HL-60/S4 treated with phorbol 12-myristate 13-acetate at 8.2 ng/mL for 4 days and 3 days (cell line): ENCODE measurements at regions not wholly inside any gene's neighbourhood (a gene's known extent, or its start where the extent isn't known, plus 50 kb on each side); places are given as distances from the start of the nearest gene placed in this dataset.

Experiments
- in situ Hi-C: fragments of 300-500 bp; cut with MboI; formaldehyde crosslinking; loops from 2 replicates; pipeline ENCODE4 v1.15.0; 2022; ENCODE audit warnings: low sequenced_read_pairs

GRCh38 chr11:131186629-131187101, 183.8 kb upstream of the NTM start:
- in situ Hi-C loops, result no loop called here

DNA sequence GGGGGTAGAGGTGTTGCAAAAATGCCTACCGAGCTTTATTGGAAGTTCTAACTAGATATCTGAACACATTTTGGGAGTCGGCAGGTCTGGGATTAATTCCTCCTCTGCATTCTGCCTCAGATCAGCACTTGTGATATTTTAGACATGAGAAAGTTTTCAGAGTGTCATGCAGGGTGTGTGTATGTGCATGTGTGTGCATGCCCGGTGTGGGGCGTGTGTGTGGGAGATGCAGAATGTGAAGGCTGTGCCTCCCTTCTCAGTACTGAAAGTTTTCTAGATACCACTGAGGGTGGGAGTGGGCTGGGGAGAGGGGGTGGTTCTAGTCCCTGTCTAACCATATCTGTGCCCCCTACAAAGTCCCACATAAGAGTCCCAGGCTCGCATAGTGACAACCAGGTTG, 180.0 kb upstream of the NTM start:
- in situ Hi-C loops, result no loop called here

DNA sequence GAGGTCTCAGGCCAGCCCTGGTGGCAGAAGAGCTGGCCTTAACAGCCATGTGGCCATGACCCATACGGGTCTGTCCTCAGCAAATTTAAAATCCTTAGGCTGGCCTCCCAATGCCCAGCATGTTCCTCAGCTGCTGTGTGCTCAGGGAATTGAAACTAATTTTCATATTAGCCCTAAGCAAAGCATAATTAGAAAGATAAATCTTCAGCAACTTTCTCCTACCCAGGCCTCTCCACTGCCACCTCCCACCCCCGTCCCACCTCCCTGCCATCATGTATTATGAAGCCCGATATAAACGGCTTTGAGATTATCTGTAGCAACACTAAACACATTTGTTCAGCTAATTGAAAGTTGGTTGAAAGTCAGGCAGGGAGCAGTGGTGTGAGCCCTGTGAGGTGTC, 178.8 kb upstream of the NTM start:
- in situ Hi-C loops, result no loop called here

GRCh38 chr11:131192628-131193027, 177.8 kb upstream of the NTM start:
- in situ Hi-C loops, result no loop called here

- in situ Hi-C loops, result no loop called here
Observed at GRCh38 chr11:131193031-131193501, 177.3 kb upstream of the NTM start.

DNA sequence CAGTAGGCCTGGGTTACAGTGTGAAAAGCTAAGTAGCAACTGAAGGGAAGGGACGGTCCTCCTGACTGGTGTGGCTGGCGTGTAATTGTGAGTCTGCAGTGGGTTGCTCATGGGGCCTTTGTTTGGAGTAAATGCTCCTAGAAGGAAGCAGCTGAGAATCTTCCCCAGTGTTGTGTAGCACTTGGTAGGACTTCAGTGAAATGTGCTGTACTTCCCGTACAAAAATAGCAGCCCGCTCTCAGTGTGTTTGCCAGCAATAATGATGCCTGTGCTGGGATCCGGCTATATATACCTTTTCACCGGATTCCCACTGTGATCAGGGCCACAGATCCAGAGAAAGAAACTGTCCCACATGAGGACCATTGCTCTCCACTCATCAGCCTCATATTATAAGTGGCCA, 175.7 kb upstream of the NTM start:
- in situ Hi-C loops, result no loop called here

GRCh38 chr11:131195661-131196517, 174.5 kb upstream of the NTM start:
- in situ Hi-C loops, result no loop called here

DNA sequence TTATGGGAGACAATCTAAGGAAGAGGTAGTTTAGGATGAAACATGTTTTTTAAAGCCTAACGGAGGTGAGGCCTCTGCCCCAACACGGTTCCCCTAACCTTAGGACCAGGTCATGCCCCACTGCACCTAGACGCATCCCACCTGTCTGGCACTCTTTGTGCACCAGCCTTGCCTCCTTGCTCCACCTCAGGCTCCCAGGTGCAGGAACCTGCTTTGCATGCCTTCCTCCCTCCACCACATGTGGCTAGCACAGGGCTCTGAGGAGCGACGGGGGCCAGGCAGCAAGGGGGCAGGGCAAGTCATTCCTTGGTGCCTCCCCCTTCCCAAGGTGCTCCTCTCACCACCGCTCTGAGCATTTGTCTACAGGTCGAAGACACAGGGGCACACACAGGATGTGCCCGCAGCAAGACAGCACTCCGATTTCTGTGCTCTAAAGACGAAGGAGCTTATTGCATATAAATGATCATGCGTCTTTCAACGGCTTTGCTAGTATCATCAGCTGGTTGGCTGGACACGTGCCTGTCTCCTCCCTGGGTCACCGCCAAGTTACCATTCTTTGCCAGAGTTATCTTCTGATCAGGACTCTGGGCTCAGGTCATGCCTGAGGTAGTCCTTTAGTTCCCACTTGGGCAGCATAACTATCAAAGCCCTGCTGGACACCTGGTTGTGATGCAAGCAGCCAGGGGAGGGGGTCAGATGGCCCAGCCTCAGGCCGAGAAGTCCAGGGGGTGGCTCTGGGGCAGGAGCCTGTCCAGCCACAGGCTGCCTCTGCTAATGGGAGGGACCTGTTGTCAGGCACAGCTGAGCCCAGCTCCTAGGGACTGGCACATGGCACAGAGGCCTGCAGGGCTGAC, 172.0 kb upstream of the NTM start:
- in situ Hi-C loops, result no loop called here

DNA sequence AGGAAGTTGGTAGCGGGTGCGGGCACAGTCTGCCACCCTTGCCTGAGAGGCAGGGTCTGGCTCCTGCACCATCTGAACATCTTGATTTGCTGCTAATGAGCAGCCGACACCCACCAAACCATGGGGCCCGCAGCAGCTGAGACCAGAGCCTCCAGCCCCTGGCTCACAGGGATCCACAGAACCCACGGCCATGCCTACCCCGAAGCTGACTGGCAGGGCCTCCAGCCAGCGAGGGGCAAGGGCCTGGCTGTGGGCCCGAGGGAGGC, 171.5 kb upstream of the NTM start:
- in situ Hi-C loops, result no loop called here

DNA sequence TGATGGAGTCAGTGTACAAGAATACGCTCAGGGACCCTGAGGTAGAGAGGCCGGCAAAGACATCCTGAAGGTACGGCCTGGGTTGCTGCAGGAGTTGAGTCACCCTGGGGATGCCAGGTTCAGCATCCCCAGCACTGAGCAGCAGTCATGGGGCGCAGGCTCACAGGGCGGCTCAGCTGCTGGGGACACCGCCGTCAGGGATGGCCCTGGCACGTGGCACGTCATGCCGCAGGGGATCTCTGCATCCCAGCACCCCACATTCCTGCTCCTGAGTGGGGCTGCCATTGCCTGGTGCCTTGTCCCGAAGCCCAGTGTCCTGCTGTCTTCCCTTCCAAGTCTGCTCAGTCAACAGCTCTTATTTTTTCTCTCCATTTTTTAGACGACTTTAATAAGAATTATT, 168.7 kb upstream of the NTM start:
- in situ Hi-C loops, result no loop called here

DNA sequence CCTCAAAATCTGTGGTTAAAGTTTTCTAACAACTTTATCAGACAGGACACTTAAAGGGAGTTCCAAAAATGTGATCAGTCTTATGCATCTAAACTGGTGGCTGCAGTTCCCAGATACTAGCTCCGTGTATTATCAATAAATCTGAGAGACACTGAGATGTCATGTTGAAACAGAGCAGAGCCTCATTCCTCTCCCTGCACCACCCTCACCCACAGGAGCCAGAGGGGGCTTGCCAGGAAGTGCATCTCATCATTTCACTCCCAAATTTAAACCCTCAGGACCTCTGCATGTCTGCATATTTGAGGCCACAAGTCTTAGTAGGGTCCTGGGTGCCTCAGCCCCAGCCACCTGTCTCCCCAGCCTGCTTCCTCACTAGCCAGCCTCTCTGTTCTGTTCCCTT, 167.4 kb upstream of the NTM start:
- in situ Hi-C loops, result no loop called here

DNA sequence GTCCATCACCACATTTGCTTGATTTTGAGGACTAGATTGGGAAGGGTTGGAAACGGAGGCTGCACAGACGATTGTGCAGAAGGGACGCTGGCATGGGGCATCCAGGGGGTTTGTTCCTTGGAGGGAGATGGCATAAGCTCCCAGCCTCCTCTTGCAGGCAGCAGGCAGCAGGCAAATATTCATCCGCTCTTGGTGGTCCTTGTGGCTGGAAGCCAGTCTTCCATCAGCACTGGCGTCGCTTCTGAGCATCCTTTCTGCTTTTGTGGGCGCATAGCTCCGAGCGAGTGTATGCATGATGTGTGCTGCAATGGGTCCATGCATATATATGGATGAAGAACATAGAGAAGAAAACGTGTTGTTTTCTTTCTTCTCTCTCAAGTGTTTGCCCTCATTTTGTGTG, 166.1 kb upstream of the NTM start:
- in situ Hi-C loops, result no loop called here

DNA sequence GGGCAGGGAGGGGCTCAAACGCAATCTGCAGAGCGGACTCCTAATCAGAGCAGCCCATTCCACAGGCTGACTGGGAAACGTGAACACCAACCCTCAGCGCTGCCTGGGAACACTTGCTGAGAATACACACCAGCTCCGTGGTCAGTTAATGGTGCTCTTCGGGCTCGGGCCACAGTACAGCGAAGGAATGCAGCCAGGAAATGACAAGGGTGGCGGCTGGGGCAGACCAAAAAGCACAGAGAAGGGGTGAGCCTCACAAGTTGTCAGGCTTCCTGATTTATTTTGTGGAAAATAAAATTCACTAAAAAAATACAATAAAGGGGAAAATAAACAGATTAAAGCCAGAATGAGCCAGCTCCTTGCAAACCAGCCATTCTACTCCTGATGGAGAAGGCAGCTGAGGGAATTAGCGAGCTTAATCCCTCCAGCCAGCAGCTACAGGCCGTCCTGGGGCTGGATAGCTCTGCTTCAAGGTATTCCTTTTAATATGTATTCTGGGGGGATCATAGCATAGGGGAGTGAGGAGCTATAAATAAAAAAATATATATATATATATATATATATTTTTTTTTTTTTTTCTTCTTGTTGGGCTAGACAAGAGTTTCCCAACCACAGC, 165.5 kb upstream of the NTM start:
- in situ Hi-C loops, result no loop called here

GRCh38 chr11:131206671-131207070, 163.7 kb upstream of the NTM start:
- in situ Hi-C loops, result no loop called here

DNA sequence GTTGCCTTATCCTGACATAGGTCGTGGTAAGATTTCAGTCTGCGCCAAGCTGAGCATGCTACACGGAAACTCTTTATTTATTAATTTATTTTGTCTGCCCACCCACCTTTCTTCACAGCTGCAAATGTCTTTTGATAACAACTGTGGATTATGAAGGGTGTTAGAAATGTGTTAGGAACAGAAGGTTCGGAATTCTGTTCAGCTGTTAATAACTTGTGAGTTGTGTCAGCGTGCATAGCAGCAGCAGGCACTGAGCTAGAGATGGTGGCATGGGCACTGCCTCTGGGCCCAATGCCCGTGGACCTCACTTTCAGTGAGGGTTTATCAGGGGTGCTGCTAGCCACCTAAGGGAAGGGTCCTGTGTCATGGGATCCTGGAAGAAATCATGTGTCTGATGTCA, 162.5 kb upstream of the NTM start:
- in situ Hi-C loops, result no loop called here

GRCh38 chr11:131217313-131218310, 152.8 kb upstream of the NTM start:
- in situ Hi-C loops, result no loop called here

DNA sequence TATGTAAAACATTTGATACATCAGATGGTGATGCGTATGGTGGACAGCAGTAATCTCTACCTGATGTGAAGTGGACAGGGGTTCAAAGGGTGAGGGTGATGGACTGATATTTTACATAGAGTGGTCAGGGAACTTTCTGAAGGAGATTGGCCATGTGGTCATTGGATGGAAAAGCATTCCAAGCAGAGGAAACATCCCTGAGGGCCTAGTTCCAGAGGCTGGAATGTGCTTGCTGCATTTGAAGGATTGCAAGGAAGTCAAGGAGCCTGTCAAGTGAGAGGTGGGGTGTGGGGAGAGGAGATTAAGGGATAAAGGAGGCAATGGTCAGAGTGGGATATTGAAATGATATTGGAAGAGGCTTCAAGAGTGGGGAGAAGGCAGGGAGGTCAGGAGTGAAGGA, 151.9 kb upstream of the NTM start:
- in situ Hi-C loops, result no loop called here

DNA sequence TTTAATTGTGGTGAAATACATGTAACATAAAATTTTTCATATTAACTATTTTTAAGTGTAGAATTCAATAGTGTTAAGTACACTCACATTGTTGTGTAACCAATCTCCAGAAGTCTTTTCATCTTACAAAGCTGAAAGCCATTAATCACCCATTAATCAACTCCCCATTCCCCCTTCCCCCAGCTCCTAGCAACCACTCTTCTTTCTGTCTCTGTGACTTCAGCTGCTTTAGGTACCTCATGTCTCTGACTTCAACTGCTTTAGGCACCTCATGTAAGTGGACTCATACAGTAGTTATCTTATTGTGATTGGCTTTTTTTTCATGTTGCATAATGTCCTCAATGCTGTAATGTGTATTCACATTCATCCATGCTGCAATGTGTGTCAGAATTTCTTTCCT, 150.8 kb upstream of the NTM start:
- in situ Hi-C loops, result no loop called here

DNA sequence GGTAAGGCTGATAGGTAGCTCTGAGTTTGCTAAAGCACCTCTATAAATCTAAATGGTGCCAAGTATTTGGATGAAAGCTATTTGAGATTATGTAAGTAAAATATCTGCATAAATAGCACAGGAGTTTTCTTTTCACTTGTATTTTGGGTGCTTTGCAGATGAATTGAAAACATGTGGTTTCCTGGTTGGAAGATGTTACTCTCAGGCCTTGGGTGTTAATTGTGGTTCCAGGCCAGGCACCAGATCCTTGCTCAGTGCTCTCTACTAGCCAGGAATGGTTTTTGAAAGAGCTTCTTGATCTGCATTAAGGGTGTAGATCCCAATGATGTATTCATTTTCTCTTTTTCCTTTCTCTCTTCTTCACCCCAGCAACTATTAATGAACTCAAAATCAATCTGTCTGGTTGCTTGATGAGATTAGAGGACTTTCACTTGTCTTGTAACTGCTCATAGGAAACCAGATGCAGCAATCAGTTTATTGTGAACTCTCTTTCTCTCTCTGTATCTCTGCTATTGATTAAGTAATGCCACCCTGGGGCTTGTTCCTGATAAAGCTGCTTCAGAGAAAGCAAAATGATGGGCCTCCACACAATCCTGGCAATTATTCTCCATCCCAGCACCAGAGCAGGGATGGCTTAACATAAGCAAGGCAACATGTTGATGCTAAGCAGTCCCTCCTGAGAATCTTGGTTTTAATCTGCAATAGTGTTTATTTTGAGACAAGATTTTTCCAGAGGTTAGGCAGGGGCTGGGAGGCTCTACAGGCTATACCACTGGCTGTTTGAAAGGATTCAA, 147.0 kb upstream of the NTM start:
- in situ Hi-C loops, result no loop called here

DNA sequence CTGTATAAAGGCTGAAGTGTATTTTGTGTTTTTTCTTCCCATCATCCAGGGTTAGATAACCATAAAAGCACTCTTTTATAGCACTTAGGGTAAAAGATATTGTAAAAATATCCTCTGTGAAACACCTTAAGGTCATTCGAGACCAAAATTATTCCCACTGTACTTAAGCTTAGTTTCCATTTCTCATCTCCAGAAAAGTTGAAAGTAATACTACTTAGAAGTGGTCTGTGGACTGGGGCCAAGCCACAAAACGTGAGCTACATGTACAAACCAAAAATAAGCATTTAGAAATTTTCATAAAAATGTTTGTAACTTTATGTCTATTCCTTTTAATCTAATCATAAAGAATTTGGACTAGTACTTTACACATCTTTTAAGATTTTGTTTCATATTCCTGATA, 142.0 kb upstream of the NTM start:
- in situ Hi-C loops, result no loop called here
